PFSK-1 (cell line): ENCODE measurements at regions not wholly inside any gene's neighbourhood (a gene's known extent, or its start where the extent isn't known, plus 50 kb on each side); places are given as distances from the start of the nearest gene placed in this dataset.

ENCODE experiments used
- POLR2AphosphoS5 ChIP-seq: IDR thresholded peaks from 2 replicates; pipeline ENCODE4 v1.6.1; 2012; ENCODE audit warnings: low read depth, mild to moderate bottlenecking, control low read depth, low read length, moderate library complexity
- TAF1 ChIP-seq: IDR thresholded peaks from 2 replicates; pipeline ENCODE4 v1.6.1; 2012; ENCODE audit warnings: low read length, control low read depth, borderline replicate concordance; ENCODE audit not compliant: insufficient read depth

DNA sequence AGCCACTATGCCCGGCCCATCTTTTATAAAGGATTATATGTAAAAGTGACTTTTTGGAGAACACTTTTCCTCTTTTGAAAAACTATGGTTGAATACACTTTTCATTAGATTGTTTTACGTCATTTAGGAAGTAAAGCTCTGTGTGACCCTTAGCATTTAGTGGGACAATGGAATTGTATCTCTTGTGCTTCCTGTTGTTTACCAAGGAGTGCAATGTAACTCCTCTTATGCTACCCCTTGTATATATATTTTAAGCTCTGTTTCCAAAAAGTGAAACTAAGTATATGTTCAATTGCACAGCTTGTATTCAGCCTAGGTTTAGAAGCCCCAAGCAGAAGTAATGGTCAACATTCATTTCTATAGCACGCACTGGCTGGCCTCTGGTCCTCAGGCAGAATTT is 183.1 kb upstream of the CITED2 start:
- no peak for TF ChIP-seq POLR2AphosphoS5
- no peak for TF ChIP-seq TAF1
